Activated T-cell treated with anti-CD3 and anti-CD28 coated beads, Interleukin-2, amount 50 U/mL, for 48 hours (primary cell): ENCODE measurements at regions not wholly inside any gene's neighbourhood (a gene's known extent, or its start where the extent isn't known, plus 50 kb on each side); places are given as distances from the start of the nearest gene placed in this dataset.
A peak's percentile ranks its signal among the peaks of the same experiment; 100 is the strongest.
"Not testable (repeated sequence)": the region's sequence is repeated elsewhere in the genome, so short reads cannot be mapped to it uniquely, and the experiment has no call there.

ENCODE experiments used
- DNase-seq, 2 experiments: peaks; one replicate each; pipeline ENCODE4 v3.0.0-alpha.2; 2020

GRCh38 chr3:15996496-15996895 is 178.0 kb upstream of the GALNT15 start:
- DNase-seq = not testable (repeated sequence)

DNA sequence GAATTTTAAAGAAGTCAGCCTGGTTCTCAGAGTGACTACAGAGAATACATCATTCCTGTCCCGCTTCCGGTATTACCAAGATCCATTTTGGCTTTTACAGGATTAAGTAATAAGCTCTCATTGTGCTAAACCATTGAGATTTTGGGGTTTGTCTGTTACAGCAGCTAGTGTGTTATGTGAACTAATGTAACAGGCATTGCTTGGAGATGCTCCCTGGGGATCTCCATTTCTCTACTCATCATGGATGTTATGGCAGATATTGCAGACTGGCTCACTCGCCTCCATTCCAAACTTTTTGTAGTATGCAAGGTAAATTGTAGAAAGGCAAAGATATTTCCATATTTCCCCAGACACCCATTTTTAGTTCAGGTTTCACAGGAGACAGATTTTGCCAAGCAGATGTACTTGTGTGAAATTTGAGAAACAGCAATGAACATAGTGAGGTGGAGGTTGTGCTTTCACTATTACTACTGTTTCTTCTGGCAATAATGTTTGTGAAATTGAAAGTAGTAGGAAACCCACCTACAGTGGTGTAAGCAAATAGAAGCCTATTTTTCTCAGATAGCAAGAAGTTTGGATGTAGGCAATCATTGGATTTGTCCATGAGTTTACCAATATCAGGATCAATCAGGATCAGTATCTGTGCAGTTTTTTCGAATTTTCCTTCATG is 177.1 kb upstream of the GALNT15 start:
- DNase-seq = no peak

- no peak for DNase-seq
Observed at GRCh38 chr3:15998911-15999310, 175.6 kb upstream of the GALNT15 start.

- DNase-seq = no peak
Observed at GRCh38 chr3:16004812-16005211, 169.7 kb upstream of the GALNT15 start.

GRCh38 chr3:16011376-16011775 is 163.1 kb upstream of the GALNT15 start:
- no peak for DNase-seq

DNA sequence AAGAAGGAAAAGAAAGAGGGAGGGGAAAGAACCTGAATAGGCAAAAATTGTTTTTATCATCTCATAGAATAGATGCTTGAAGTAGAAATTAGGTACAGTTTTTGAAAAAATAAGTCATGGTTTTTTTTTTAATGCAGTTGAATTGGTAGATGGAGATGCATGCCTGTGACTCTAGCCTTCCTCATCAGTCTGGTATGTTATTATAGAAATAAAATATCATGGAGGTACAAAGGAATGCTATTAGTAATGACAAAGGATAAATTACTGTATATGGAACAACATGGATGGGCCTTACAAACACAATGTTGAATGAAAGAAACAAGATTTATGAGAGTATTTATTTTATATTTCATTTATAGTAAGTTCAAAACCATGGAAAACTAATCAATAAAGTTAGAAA is 162.4 kb upstream of the GALNT15 start:
- DNase-seq = no peak

GRCh38 chr3:16013568-16013967 is 160.9 kb upstream of the GALNT15 start:
- no peak for DNase-seq

DNA sequence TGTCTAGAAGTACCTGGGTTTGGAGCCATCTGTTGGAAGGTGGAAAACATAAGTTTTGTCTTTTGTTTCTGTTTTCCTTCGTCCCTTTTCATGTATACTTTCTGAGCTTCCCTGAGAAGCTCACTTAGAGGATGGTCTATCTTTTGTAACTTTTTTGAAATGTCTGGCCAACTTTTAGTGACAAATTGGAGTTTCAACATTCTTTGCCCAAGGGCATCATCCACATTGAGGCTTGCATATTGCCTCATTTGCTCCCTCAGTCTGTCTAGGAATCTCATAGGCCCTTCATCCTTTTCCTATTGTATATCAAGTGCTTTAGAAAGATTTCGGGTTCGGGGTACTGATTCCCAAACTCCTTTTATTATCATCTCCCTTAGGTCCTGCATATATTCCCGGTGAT is 152.7 kb upstream of the GALNT15 start:
- not testable (repeated sequence) for DNase-seq

DNA sequence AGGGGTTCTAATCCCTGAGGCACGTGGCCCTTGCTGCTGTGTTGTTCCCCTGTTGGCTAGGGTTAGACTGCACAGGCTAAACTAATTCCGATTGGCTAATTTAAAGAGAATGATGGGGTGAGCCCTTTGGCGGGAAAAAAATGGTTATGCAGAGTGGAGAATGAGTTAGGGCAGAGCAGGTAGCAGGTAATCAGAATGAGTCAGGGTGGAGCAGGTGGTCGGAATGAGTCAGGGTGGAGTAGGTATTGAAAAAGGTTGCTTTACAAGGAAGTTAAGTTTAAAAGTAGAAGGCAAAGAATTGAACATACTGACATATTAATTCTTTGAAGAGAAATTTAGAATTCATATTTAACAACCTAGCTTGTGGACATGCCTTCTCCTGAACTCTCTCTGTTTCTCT is 150.6 kb upstream of the GALNT15 start:
- not testable (repeated sequence) for DNase-seq

GRCh38 chr3:16024548-16024947 is 149.9 kb upstream of the GALNT15 start:
- no peak for DNase-seq

DNA sequence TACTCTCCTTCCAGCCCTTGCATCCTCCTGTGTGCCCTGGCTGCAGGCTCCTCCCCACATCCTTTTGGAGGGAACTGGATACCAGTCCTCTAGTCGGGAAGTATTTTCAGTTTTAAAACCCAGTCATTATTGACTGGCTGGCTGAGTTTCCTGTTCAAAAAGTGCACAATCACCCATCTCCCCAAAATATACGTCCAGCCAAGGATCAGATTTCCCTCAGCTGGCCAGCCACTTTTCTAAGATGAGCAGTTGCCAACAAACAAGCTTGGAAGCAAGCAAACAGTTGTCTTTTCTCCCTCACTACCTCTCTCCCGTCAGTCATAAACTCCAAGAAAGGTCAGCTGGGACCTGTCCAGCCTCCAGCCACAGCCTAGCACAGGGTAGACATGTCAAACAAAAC is 147.7 kb upstream of the GALNT15 start:
- no peak for DNase-seq

DNA sequence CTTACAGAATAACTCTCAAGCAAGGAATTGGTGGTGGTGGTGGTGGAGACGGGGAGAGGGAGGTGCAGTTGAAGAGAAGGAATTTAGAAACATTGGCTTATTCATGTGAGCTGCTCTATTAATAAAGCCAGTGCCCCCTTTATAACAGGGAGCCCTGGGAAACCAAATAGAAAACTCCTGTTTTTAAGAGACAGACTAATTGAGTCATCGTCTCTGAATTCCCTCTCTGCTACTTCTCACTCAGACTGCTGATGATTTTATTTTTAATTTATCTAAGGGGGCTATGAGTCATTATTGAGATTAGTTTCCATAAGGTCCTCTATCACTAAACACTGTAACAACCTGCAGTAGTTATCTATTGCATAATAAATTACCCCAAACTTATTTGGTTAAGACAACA is 145.9 kb upstream of the GALNT15 start:
- no peak for DNase-seq

- no peak for DNase-seq
Observed at GRCh38 chr3:16030342-16030741, 144.1 kb upstream of the GALNT15 start.

GRCh38 chr3:16031434-16031833 is 143.0 kb upstream of the GALNT15 start:
- DNase-seq = no peak

- DNase-seq = no peak
Observed at GRCh38 chr3:16033889-16034687, 140.4 kb upstream of the GALNT15 start.

DNA sequence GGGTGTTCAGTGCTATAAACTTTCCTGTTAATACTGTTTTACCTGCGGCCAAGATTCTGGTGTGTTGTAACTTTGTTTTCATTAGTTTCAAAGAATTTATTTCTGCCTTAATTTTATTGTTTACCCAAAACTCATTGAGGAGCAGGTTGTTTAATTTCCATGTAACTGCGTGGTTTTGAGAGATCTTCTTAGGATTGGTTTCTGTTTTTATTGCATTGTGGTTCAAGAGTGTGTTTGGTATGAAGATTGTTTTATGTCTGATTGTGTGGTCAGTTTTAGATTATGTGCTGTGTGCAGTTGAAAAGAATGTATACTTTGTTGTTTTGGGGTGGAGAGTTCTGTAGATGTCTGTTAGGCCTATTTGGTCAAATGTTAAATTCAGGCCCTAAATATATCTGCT is 133.5 kb upstream of the GALNT15 start:
- no peak for DNase-seq

GRCh38 chr3:16048435-16049318 is 125.8 kb upstream of the GALNT15 start:
- DNase-seq = peak; percentile 31 to 37

DNA sequence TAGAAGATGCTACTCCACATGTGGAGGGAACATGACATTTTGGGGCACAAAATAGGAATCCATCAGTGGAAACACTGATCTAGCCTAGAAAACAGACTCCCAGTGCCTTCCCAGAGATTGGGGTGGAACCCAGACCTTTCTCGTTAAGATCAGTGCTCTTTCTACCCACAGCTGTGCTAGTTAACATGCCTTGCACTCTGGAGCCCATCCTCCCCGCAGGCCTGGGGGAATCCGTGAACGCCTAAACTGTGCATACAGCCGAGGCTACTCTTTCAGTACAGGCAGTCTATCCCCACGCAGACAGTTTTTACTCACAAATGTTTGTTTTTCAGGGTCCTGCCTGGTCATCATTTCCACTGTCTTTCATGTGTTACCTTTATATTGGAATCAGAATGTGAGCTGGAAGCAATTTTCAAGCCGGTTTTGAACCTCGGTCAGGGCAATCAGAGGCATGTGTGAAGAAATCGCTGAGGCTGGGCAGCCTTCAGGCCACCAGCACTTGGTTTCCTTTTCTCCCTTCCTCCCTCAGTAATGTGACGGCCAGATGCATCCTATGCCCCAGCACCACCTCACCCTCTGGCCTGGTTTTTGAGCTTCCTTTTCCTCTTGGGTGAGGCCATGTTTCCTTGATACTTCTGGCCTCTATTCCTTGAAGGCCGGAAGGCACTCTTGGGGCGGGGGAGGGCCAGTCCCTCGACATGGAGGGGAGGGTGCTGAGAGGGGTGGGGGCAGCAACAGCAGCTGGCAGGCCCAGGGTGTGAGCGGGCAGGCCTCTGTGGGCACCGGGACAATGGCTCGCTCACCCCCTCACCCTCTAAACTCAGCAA is 123.6 kb upstream of the GALNT15 start:
- no peak for DNase-seq

DNA sequence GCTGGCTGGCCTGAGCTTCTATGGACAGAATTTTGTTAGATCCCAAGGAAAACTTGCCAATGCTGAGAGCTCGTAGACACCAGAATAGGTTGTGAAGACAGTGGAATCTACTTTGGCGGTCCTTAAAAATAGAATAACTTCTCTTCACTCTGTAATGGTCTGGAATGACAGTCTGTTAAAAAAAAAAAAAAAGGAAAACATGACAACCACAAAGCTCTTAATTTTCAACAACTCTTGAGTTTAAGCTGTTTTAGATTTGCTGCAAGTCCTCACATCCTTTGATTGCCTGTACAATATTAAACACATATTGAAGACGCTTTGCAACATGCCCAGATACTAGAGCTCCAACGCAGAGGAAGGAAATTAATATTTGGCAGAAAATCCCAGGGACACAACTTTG is 122.8 kb upstream of the GALNT15 start:
- DNase-seq = no peak

- DNase-seq = no peak
Observed at GRCh38 chr3:16052964-16053363, 121.5 kb upstream of the GALNT15 start.

- DNase-seq = peak in 1 of 2 experiments; percentile 26
Observed at GRCh38 chr3:16053794-16054193, 120.7 kb upstream of the GALNT15 start.

- DNase-seq = no peak
Observed at GRCh38 chr3:16055606-16056211, 118.8 kb upstream of the GALNT15 start.
